ENCODE measurements at regions not wholly inside any gene's neighbourhood (a gene's known extent, or its start where the extent isn't known, plus 50 kb on each side); places are given as distances from the start of the nearest gene placed in this dataset.
A peak's percentile ranks its signal among the peaks of the same experiment; 100 is the strongest.

DNA sequence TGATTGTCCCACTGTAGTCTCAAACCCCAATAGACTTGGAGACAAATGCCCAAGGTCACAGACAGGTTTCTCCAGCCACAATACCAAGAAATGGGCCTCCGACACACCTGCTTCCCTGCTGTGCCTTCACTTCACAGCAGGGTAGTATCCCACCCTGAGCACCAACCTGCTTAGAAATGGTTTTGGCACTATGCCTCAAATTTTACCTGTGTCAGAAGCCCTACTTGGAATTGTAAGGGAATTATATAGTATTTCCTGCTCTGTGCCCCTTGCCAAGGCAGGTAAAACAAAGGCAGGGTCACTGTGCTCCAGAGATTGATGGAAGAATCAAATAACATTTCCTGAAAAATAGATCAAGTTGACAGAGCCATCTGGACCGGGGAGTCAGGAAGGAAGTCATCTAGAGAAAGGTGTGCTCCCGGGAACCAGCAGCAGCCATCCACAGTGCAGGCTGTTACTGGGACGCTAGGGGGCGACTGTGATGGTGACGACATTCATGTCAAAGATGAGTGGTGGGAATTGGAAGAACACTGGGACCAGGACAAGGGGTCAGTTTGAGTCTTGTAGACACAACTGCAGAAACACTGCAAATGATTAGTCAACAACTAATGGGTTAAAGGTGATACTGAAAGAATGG, 117.8 kb upstream of the AKR1E2 start:
- WGBS, 5 donors: 41 to 55% (median 49%) methylated on average over 6 of the region's 6 CpGs
- TF ChIP-seq, protein P1, sequence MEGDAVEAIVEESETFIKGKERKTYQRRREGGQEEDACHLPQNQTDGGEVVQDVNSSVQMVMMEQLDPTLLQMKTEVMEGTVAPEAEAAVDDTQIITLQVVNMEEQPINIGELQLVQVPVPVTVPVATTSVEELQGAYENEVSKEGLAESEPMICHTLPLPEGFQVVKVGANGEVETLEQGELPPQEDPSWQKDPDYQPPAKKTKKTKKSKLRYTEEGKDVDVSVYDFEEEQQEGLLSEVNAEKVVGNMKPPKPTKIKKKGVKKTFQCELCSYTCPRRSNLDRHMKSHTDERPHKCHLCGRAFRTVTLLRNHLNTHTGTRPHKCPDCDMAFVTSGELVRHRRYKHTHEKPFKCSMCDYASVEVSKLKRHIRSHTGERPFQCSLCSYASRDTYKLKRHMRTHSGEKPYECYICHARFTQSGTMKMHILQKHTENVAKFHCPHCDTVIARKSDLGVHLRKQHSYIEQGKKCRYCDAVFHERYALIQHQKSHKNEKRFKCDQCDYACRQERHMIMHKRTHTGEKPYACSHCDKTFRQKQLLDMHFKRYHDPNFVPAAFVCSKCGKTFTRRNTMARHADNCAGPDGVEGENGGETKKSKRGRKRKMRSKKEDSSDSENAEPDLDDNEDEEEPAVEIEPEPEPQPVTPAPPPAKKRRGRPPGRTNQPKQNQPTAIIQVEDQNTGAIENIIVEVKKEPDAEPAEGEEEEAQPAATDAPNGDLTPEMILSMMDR (IDR thresholded peaks at IDR 0.05 in 8 of 11, conservative IDR thresholded peaks at IDR 0.05 in 3 of 11): no peak
- TF ChIP-seq POLR2A (IDR thresholded peaks at IDR 0.05) (no peak), POLR2AphosphoS5 (IDR thresholded peaks at IDR 0.05) (no peak)
- H3K27me3 ChIP-seq (replicated peaks in 1 of 7): peaks cover 0 to 5% (median 0%) of the 10 kb centered on the region in 7 donors
- H3K27ac ChIP-seq: no peak overlapping the region
- H3K9me3 ChIP-seq: no peaks in the 10 kb centered on the region
- intact Hi-C loops (cut with DNase I; ENCODE audit: low total_unique reads): no loop called here
- DNase-seq: no peak
- H3K36me3 ChIP-seq: no peaks in the 10 kb centered on the region
- H3K4me3 ChIP-seq: no peak overlapping the region
- peaks cover 0 to 6% (median 0%) of the 10 kb centered on the region in 6 donors for H3K4me1 ChIP-seq

DNA sequence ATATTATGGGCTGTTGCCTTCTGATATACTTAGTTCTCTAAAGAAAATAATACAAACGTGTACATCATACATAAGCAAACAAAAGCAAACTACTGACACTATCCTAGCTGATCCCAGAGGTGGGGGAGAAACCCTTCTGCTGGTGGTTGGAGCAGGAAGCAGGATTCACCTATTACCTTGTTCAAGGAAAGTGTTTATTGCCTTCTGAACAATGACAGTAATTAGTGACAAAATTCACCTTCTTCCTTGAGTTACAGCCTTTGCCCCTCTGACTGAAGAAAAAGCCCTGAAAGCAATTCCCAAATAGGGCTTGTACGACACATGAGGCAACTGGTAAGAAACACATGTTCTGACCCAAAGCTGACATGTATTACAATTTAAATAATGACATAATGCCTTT, 118.8 kb upstream of the AKR1E2 start:
- peaks cover 0 to 5% (median 0%) of the 10 kb centered on the region in 7 donors for H3K27me3 ChIP-seq (replicated peaks in 1 of 7)
- WGBS, 5 donors: 70 to 81% (median 75%) methylated on average over 2 of the region's 2 CpGs
- no peak overlapping the region for H3K4me3 ChIP-seq
- no peaks in the 10 kb centered on the region for H3K9me3 ChIP-seq
- H3K27ac ChIP-seq: no peak overlapping the region
- H3K36me3 ChIP-seq: no peaks in the 10 kb centered on the region
- TF ChIP-seq POLR2A (IDR thresholded peaks at IDR 0.05): no peak
- TF ChIP-seq, protein P1 (IDR thresholded peaks at IDR 0.05 in 8 of 11, conservative IDR thresholded peaks at IDR 0.05 in 3 of 11): no peak
- no peak for TF ChIP-seq POLR2AphosphoS5 (IDR thresholded peaks at IDR 0.05)
- no peak for DNase-seq
- intact Hi-C loops (cut with DNase I; ENCODE audit: low total_unique reads): no loop called here
- peaks cover 0 to 6% (median 0%) of the 10 kb centered on the region in 6 donors for H3K4me1 ChIP-seq

DNA sequence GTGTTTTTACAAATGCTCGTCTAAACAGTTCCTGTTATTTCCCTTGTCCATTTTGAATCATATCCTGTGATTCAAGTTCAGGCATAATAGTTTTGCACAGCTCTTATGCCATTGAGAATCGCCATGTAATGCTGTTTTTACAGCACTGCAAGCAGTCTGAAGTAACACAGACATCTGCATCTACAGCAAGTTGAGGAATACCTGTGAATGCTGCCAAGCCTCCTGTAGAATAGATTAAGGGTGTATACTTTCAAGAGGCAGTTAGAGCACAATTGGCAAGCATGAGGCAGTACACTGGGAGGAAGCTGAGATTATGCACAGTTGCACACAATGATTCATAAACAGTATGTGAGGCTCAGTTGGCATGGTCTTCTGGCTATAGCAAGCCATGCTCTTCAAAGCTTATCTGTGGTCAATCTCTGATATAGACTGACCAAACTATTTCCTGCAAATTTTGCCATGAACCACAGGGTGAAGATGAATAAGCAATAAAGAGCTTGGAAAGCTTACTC, 121.9 kb upstream of the AKR1E2 start:
- TF ChIP-seq, protein P1 (IDR thresholded peaks at IDR 0.05 in 8 of 11, conservative IDR thresholded peaks at IDR 0.05 in 3 of 11): no peak
- TF ChIP-seq POLR2A (IDR thresholded peaks at IDR 0.05) (no peak), POLR2AphosphoS5 (IDR thresholded peaks at IDR 0.05) (no peak)
- H3K4me3 ChIP-seq: no peak overlapping the region
- peak overlapping the region in 3 of 8 donors; percentile 10 to 39 (median 22) for H3K27ac ChIP-seq
- peaks cover 0 to 6% (median 0%) of the 10 kb centered on the region in 6 donors for H3K4me1 ChIP-seq
- no peaks in the 10 kb centered on the region for H3K9me3 ChIP-seq
- no peak for DNase-seq
- no peaks in the 10 kb centered on the region for H3K36me3 ChIP-seq
- peaks cover 0 to 5% (median 0%) of the 10 kb centered on the region in 7 donors for H3K27me3 ChIP-seq (replicated peaks in 1 of 7)
- intact Hi-C loops (cut with DNase I; ENCODE audit: low total_unique reads): no loop called here
- WGBS, 5 donors: 6 to 63% (median 30%) methylated on average over 2 of the region's 2 CpGs

DNA sequence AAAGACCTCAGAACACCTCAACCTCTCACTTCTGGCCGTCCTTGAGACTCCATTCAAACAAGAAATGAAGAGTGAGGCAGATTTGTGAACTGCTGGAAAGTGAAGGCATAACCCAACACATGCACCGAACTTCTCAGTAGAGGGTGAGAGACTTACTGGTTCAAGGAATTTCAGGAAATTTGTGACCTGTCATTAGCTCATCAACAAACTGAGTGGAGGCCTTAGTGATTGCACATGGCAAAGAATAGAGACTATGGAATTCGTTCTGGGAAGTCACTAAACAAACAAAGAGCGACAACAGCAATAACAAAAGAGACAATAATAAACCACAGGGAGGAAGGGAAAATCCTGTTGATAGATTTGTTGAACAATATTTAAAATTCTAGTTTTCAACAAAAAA, 125.0 kb upstream of the AKR1E2 start:
- H3K27ac ChIP-seq: no peak overlapping the region
- H3K4me1 ChIP-seq: peaks cover 0 to 6% (median 0%) of the 10 kb centered on the region in 6 donors
- H3K4me3 ChIP-seq: no peak overlapping the region
- H3K27me3 ChIP-seq (replicated peaks in 1 of 7): no peaks in the 10 kb centered on the region
- no peaks in the 10 kb centered on the region for H3K9me3 ChIP-seq
- H3K36me3 ChIP-seq: no peaks in the 10 kb centered on the region
- no peak for DNase-seq
- WGBS, 5 donors: 76 to 89% (median 86%) methylated on average over 4 of the region's 4 CpGs
- intact Hi-C loops (cut with DNase I; ENCODE audit: low total_unique reads): no loop called here
- no peak for TF ChIP-seq POLR2AphosphoS5 (IDR thresholded peaks at IDR 0.05)
- TF ChIP-seq, protein P1 (IDR thresholded peaks at IDR 0.05 in 8 of 11, conservative IDR thresholded peaks at IDR 0.05 in 3 of 11): no peak
- no peak for TF ChIP-seq POLR2A (IDR thresholded peaks at IDR 0.05)
